Epithelial cell of proximal tubule (primary cell): ENCODE measurements at regions not wholly inside any gene's neighbourhood (a gene's known extent, or its start where the extent isn't known, plus 50 kb on each side); places are given as distances from the start of the nearest gene placed in this dataset.

Source experiments
- DNase-seq: peaks from one replicate; pipeline ENCODE4 v3.0.0-alpha.2; 2011; ENCODE audit warnings: low read depth
- H3K4me3 ChIP-seq: 2 replicates; pipeline ENCODE4 v1.5.1; 2011; ENCODE audit warnings: low read depth, mild to moderate bottlenecking, low read length
- CTCF ChIP-seq: conservative IDR thresholded peaks from 2 replicates; pipeline ENCODE4 v1.5.1; 2012; ENCODE audit warnings: low read depth, mild to moderate bottlenecking, low read length

- TF ChIP-seq CTCF = no peak
- DNase-seq = no peak
- no peak overlapping the region for H3K4me3 ChIP-seq
Observed at GRCh38 chr2:118464546-118465265, 376.4 kb downstream of the INSIG2 start.

- DNase-seq = no peak
- no peak overlapping the region for H3K4me3 ChIP-seq
- no peak for TF ChIP-seq CTCF
Observed at GRCh38 chr2:118464046-118464445, 375.8 kb downstream of the INSIG2 start.

- no peak overlapping the region for H3K4me3 ChIP-seq
- DNase-seq = no peak
- no peak for TF ChIP-seq CTCF
Observed at GRCh38 chr2:118460425-118460824, 372.2 kb downstream of the INSIG2 start.

GRCh38 chr2:118459426-118459825 is 371.2 kb downstream of the INSIG2 start:
- no peak overlapping the region for H3K4me3 ChIP-seq
- no peak for DNase-seq
- peak; percentile 31 for TF ChIP-seq CTCF

- TF ChIP-seq CTCF = no peak
- no peak overlapping the region for H3K4me3 ChIP-seq
- no peak for DNase-seq
Observed at GRCh38 chr2:118457951-118458350, 369.7 kb downstream of the INSIG2 start.

- H3K4me3 ChIP-seq = no peak overlapping the region
- no peak for DNase-seq
- no peak for TF ChIP-seq CTCF
Observed at GRCh38 chr2:118449401-118449800, 361.1 kb downstream of the INSIG2 start.

GRCh38 chr2:118443596-118443995 is 355.3 kb downstream of the INSIG2 start:
- H3K4me3 ChIP-seq = no peak overlapping the region
- TF ChIP-seq CTCF = no peak
- DNase-seq = peak; percentile 89
